ENCODE measurements at regions not wholly inside any gene's neighbourhood (a gene's known extent, or its start where the extent isn't known, plus 50 kb on each side); places are given as distances from the start of the nearest gene placed in this dataset.
"Not testable (repeated sequence)": the region's sequence is repeated elsewhere in the genome, so short reads cannot be mapped to it uniquely, and the experiment has no call there.

DNA sequence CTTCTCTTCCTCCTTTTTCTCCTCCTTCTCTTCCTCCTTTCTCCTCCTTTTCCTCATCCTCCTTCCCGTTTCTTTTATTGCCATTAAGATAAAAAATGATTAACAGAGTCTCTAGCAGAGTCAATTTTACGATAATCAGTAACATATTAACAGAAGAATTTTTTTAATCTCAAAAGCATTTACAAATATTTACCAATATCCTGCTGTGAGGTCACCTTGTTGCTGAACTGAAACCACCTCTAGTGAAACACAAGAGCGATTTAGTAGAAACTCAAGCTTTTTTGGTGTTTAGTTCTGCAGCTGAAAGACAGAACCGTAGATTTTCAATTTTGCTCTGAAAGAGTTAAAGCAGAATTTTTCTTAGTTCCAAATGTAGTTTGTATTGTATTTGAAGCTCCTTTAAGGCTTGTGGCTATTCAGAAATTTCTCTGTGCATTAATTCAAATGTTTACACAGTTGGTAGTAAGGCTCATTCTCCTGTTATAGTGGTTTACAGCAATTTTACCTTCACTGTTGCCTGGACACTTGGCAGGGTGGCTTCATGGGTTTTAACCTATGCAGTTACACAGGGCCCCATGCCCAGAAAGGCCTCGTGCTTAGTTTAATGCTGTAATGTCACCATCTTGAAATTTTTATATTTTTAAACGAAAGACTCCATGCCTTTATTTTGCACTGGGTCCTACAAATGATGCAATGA, 1106.6 kb upstream of the FAM98A start:
- Histone ChIP-seq H3K4me1 (ENCODE audit: control insufficient read depth in 4 of 4, insufficient read depth in 4 of 4, low read length in 3 of 4) (peaks cover 0 to 9% (median 3%) of the 10 kb centered on the region in 4 donors), H3K36me3 (ENCODE audit: control insufficient read depth in 4 of 4, insufficient read depth in 3 of 4, low read depth in 1 of 4, low read length in 3 of 4) (no peaks in the 10 kb centered on the region), H3K27ac (ENCODE audit: low read depth in 1 of 2, low read length in 2 of 2) (peak overlapping the region; percentile 21 to 46), H3K27me3 (ENCODE audit: control insufficient read depth in 4 of 4, insufficient read depth in 4 of 4, low read length in 3 of 4) (no peaks in the 10 kb centered on the region), H3K4me3 (ENCODE audit: low read depth in 1 of 3, low read length in 3 of 3) (peak overlapping the region in 2 of 3 donors; percentile 8 to 11), H3K9ac (ENCODE audit: low read depth in 1 of 2, low read length in 2 of 2) (peak overlapping the region in 1 of 2 donors; percentile 88), H3K9me3 (ENCODE audit: control insufficient read depth in 4 of 4, low read length in 3 of 4) (no peaks in the 10 kb centered on the region)
- DNase-seq (ENCODE audit: low spot score) = no peak
- no peak for TF ChIP-seq EGR1 (IDR thresholded peaks at IDR 0.05; ENCODE audit: low read depth in 2 of 2)
- no peak for TF ChIP-seq HNF4A (conservative IDR thresholded peaks at IDR 0.05)
- peak in 1 of 2 donors; percentile 17 for TF ChIP-seq RXRA (IDR thresholded peaks at IDR 0.05)
- no peak for TF ChIP-seq FOXA2 (IDR thresholded peaks at IDR 0.05)
- TF ChIP-seq JUND (IDR thresholded peaks at IDR 0.05) = peak in 1 of 2 donors; percentile 22
- TF ChIP-seq, protein P1, sequence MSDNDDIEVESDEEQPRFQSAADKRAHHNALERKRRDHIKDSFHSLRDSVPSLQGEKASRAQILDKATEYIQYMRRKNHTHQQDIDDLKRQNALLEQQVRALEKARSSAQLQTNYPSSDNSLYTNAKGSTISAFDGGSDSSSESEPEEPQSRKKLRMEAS (IDR thresholded peaks at IDR 0.05) = peak; percentile 7
- 42% methylated on average over 6 of the region's 6 CpGs for WGBS

DNA sequence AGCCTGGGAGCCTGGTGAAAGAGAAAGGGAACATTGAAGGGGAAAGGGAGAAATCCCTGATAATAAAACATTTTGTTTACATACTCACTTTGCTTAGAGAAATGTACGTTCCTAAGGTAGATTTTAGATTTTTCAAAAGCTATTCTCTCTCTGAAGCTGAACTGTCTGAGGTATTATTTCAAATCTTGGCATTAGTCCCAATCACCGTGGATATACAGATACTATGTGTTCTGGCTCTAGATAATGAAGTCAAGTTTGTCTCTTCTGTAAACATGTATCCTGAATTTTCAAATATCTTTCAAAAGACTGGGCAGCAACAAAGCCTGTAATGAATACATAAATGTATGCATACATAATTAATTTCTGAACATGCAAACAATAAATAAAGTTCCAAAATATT, 1104.2 kb upstream of the FAM98A start:
- Histone ChIP-seq H3K27me3 (ENCODE audit: control insufficient read depth in 4 of 4, insufficient read depth in 4 of 4, low read length in 3 of 4) (no peaks in the 10 kb centered on the region), H3K27ac (ENCODE audit: low read depth in 1 of 2, low read length in 2 of 2) (no peak overlapping the region), H3K9ac (ENCODE audit: low read depth in 1 of 2, low read length in 2 of 2) (peak overlapping the region in 1 of 2 donors; percentile 14), H3K4me3 (ENCODE audit: low read depth in 1 of 3, low read length in 3 of 3) (no peak overlapping the region), H3K36me3 (ENCODE audit: control insufficient read depth in 4 of 4, insufficient read depth in 3 of 4, low read depth in 1 of 4, low read length in 3 of 4) (no peaks in the 10 kb centered on the region), H3K4me1 (ENCODE audit: control insufficient read depth in 4 of 4, insufficient read depth in 4 of 4, low read length in 3 of 4) (peaks cover 0 to 9% (median 3%) of the 10 kb centered on the region in 4 donors), H3K9me3 (ENCODE audit: control insufficient read depth in 4 of 4, low read length in 3 of 4) (no peaks in the 10 kb centered on the region)
- no peak for DNase-seq (ENCODE audit: low spot score)
- 41% methylated on average over 2 of the region's 2 CpGs for WGBS
- TF ChIP-seq TAF1 (conservative IDR thresholded peaks at IDR 0.05) (no peak), YY1 (IDR thresholded peaks at IDR 0.05) (no peak), RAD21 (IDR thresholded peaks at IDR 0.05) (no peak), EGR1 (IDR thresholded peaks at IDR 0.05; ENCODE audit: low read depth in 2 of 2) (no peak), NR2F2 (IDR thresholded peaks at IDR 0.05) (no peak), SP1 (IDR thresholded peaks at IDR 0.05) (no peak), GABPA (IDR thresholded peaks at IDR 0.05 in 1 of 2, conservative IDR thresholded peaks at IDR 0.05 in 1 of 2) (no peak), HNF4A (conservative IDR thresholded peaks at IDR 0.05) (no peak), FOXA2 (IDR thresholded peaks at IDR 0.05) (no peak), JUND (IDR thresholded peaks at IDR 0.05) (no peak), HNF4G (IDR thresholded peaks at IDR 0.05) (no peak), RXRA (IDR thresholded peaks at IDR 0.05) (no peak), FOXA1 (IDR thresholded peaks at IDR 0.05) (no peak)
- TF ChIP-seq, protein P2, sequence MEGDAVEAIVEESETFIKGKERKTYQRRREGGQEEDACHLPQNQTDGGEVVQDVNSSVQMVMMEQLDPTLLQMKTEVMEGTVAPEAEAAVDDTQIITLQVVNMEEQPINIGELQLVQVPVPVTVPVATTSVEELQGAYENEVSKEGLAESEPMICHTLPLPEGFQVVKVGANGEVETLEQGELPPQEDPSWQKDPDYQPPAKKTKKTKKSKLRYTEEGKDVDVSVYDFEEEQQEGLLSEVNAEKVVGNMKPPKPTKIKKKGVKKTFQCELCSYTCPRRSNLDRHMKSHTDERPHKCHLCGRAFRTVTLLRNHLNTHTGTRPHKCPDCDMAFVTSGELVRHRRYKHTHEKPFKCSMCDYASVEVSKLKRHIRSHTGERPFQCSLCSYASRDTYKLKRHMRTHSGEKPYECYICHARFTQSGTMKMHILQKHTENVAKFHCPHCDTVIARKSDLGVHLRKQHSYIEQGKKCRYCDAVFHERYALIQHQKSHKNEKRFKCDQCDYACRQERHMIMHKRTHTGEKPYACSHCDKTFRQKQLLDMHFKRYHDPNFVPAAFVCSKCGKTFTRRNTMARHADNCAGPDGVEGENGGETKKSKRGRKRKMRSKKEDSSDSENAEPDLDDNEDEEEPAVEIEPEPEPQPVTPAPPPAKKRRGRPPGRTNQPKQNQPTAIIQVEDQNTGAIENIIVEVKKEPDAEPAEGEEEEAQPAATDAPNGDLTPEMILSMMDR (IDR thresholded peaks at IDR 0.05; ENCODE audit: low read depth, low read length, missing input control) = no peak
- TF ChIP-seq, protein P1 (IDR thresholded peaks at IDR 0.05) = no peak
- TF ChIP-seq, protein P3, sequence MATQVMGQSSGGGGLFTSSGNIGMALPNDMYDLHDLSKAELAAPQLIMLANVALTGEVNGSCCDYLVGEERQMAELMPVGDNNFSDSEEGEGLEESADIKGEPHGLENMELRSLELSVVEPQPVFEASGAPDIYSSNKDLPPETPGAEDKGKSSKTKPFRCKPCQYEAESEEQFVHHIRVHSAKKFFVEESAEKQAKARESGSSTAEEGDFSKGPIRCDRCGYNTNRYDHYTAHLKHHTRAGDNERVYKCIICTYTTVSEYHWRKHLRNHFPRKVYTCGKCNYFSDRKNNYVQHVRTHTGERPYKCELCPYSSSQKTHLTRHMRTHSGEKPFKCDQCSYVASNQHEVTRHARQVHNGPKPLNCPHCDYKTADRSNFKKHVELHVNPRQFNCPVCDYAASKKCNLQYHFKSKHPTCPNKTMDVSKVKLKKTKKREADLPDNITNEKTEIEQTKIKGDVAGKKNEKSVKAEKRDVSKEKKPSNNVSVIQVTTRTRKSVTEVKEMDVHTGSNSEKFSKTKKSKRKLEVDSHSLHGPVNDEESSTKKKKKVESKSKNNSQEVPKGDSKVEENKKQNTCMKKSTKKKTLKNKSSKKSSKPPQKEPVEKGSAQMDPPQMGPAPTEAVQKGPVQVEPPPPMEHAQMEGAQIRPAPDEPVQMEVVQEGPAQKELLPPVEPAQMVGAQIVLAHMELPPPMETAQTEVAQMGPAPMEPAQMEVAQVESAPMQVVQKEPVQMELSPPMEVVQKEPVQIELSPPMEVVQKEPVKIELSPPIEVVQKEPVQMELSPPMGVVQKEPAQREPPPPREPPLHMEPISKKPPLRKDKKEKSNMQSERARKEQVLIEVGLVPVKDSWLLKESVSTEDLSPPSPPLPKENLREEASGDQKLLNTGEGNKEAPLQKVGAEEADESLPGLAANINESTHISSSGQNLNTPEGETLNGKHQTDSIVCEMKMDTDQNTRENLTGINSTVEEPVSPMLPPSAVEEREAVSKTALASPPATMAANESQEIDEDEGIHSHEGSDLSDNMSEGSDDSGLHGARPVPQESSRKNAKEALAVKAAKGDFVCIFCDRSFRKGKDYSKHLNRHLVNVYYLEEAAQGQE (IDR thresholded peaks at IDR 0.05) = no peak
- TF ChIP-seq, protein P4, sequence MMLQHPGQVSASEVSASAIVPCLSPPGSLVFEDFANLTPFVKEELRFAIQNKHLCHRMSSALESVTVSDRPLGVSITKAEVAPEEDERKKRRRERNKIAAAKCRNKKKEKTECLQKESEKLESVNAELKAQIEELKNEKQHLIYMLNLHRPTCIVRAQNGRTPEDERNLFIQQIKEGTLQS (IDR thresholded peaks at IDR 0.05) = no peak
- TF ChIP-seq, protein P5, sequence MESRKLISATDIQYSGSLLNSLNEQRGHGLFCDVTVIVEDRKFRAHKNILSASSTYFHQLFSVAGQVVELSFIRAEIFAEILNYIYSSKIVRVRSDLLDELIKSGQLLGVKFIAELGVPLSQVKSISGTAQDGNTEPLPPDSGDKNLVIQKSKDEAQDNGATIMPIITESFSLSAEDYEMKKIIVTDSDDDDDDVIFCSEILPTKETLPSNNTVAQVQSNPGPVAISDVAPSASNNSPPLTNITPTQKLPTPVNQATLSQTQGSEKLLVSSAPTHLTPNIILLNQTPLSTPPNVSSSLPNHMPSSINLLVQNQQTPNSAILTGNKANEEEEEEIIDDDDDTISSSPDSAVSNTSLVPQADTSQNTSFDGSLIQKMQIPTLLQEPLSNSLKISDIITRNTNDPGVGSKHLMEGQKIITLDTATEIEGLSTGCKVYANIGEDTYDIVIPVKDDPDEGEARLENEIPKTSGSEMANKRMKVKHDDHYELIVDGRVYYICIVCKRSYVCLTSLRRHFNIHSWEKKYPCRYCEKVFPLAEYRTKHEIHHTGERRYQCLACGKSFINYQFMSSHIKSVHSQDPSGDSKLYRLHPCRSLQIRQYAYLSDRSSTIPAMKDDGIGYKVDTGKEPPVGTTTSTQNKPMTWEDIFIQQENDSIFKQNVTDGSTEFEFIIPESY (IDR thresholded peaks at IDR 0.05) = no peak

DNA sequence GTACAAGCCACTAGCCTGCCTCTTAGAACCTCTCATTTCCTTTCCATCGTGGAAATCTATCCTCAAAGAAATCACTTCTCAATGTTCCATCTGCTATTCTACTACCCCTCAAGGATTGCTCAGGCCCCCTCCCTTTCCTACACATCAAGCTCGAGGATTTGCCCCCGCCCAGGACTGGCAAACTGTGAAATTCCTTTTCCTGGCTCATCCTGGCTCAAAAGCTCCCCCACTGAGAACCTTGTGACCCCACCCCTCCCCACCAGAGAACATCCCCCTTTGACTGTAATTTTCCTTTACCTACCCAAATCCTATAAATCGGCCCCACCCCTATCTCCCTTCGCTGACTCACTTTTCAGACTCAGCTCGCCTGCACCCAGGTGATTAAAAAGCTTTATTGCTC, 1103.3 kb upstream of the FAM98A start:
- H3K9me3 ChIP-seq (ENCODE audit: control insufficient read depth in 4 of 4, low read length in 3 of 4); H3K9ac ChIP-seq (ENCODE audit: low read depth in 1 of 2, low read length in 2 of 2); DNase-seq (ENCODE audit: low spot score); H3K27me3 ChIP-seq (ENCODE audit: control insufficient read depth in 4 of 4, insufficient read depth in 4 of 4, low read length in 3 of 4); H3K27ac ChIP-seq (ENCODE audit: low read depth in 1 of 2, low read length in 2 of 2); H3K4me1 ChIP-seq (ENCODE audit: control insufficient read depth in 4 of 4, insufficient read depth in 4 of 4, low read length in 3 of 4); H3K4me3 ChIP-seq (ENCODE audit: low read depth in 1 of 3, low read length in 3 of 3); H3K36me3 ChIP-seq (ENCODE audit: control insufficient read depth in 4 of 4, insufficient read depth in 3 of 4, low read depth in 1 of 4, low read length in 3 of 4): not testable (repeated sequence)
- 72% methylated on average over 6 of the region's 6 CpGs for WGBS
